ENCODE measurements at regions not wholly inside any gene's neighbourhood (a gene's known extent, or its start where the extent isn't known, plus 50 kb on each side); places are given as distances from the start of the nearest gene placed in this dataset.

DNA sequence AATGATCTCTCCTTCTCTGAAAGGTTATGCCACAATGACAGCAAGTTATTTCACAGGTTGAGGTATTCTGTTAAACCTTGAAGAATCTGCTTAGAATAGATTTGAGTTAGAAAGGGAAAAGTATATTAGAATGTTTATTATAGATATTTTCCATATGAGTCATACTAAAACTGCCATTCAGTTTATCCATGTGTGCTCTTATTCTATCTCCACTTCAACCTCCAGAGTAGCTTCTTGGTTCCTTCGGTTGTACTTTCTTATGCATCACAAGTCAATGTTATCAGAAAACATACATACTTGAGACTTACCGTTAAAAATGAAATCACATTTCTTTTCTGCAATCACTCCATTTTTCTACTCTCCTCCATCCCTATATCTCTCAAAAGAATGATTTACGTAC, 197.7 kb downstream of the BCAT1 start:
- Mint-ChIP-seq H3K4me1 (ENCODE audit: unreplicated experiment) (peaks cover 5% of the 10 kb centered on the region), H3K4me3 (ENCODE audit: unreplicated experiment) (no peak overlapping the region), H3K27ac (ENCODE audit: unreplicated experiment) (no peak overlapping the region), H3K36me3 (ENCODE audit: low read depth, unreplicated experiment) (no peaks in the 10 kb centered on the region), H3K9me3 (ENCODE audit: unreplicated experiment) (no peaks in the 10 kb centered on the region), H3K27me3 (ENCODE audit: unreplicated experiment) (no peaks in the 10 kb centered on the region)
- TF ChIP-seq, protein P1, sequence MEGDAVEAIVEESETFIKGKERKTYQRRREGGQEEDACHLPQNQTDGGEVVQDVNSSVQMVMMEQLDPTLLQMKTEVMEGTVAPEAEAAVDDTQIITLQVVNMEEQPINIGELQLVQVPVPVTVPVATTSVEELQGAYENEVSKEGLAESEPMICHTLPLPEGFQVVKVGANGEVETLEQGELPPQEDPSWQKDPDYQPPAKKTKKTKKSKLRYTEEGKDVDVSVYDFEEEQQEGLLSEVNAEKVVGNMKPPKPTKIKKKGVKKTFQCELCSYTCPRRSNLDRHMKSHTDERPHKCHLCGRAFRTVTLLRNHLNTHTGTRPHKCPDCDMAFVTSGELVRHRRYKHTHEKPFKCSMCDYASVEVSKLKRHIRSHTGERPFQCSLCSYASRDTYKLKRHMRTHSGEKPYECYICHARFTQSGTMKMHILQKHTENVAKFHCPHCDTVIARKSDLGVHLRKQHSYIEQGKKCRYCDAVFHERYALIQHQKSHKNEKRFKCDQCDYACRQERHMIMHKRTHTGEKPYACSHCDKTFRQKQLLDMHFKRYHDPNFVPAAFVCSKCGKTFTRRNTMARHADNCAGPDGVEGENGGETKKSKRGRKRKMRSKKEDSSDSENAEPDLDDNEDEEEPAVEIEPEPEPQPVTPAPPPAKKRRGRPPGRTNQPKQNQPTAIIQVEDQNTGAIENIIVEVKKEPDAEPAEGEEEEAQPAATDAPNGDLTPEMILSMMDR (IDR thresholded peaks at IDR 0.05; ENCODE audit: unreplicated experiment), result no peak
- no peak for DNase-seq (ENCODE audit: low spot score)

GRCh38 chr12:24750263-24750662, 198.6 kb downstream of the BCAT1 start:
- Mint-ChIP-seq H3K4me3 (ENCODE audit: unreplicated experiment) (no peak overlapping the region), H3K9me3 (ENCODE audit: unreplicated experiment) (no peaks in the 10 kb centered on the region), H3K27ac (ENCODE audit: unreplicated experiment) (no peak overlapping the region), H3K27me3 (ENCODE audit: unreplicated experiment) (no peaks in the 10 kb centered on the region), H3K36me3 (ENCODE audit: low read depth, unreplicated experiment) (no peaks in the 10 kb centered on the region), H3K4me1 (ENCODE audit: unreplicated experiment) (peaks cover 5% of the 10 kb centered on the region)
- TF ChIP-seq, protein P1 (IDR thresholded peaks at IDR 0.05; ENCODE audit: unreplicated experiment), result no peak
- DNase-seq (ENCODE audit: low spot score), result no peak

DNA sequence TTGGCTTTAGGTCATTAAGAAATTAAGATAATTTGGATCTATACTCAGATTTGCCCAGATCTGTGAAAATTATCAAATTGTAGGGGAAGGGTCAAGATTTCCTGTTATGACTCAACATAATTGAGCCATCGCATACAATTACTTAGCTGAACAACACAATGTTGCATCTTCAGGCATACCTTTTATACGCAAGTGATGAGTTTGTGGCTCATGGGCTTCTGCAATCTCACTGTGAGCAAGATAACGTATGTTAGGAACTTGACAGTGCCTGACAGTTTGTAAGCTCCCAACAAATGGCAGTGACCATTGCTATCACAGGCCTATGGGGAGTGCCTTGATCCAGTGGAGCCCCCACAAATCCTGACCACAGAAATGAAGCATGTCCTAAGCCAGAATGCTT, 199.7 kb downstream of the BCAT1 start:
- no peak overlapping the region for H3K27ac Mint-ChIP-seq (ENCODE audit: unreplicated experiment)
- TF ChIP-seq, protein P1 (IDR thresholded peaks at IDR 0.05; ENCODE audit: unreplicated experiment), result no peak
- no peaks in the 10 kb centered on the region for H3K9me3 Mint-ChIP-seq (ENCODE audit: unreplicated experiment)
- H3K4me1 Mint-ChIP-seq (ENCODE audit: unreplicated experiment), result peaks cover 5% of the 10 kb centered on the region
- H3K4me3 Mint-ChIP-seq (ENCODE audit: unreplicated experiment), result no peak overlapping the region
- no peak for DNase-seq (ENCODE audit: low spot score)
- no peaks in the 10 kb centered on the region for H3K36me3 Mint-ChIP-seq (ENCODE audit: low read depth, unreplicated experiment)
- H3K27me3 Mint-ChIP-seq (ENCODE audit: unreplicated experiment), result no peaks in the 10 kb centered on the region

- no peaks in the 10 kb centered on the region for H3K27me3 Mint-ChIP-seq (ENCODE audit: unreplicated experiment)
- no peak for DNase-seq (ENCODE audit: low spot score)
- H3K27ac Mint-ChIP-seq (ENCODE audit: unreplicated experiment), result no peak overlapping the region
- H3K4me3 Mint-ChIP-seq (ENCODE audit: unreplicated experiment), result no peak overlapping the region
- H3K9me3 Mint-ChIP-seq (ENCODE audit: unreplicated experiment), result no peaks in the 10 kb centered on the region
- H3K36me3 Mint-ChIP-seq (ENCODE audit: low read depth, unreplicated experiment), result no peaks in the 10 kb centered on the region
- TF ChIP-seq, protein P1 (IDR thresholded peaks at IDR 0.05; ENCODE audit: unreplicated experiment), result no peak
- peaks cover 5% of the 10 kb centered on the region for H3K4me1 Mint-ChIP-seq (ENCODE audit: unreplicated experiment)
Observed at GRCh38 chr12:24748326-24748725, 200.6 kb downstream of the BCAT1 start.

GRCh38 chr12:24746864-24747263, 202.0 kb downstream of the BCAT1 start:
- H3K36me3 Mint-ChIP-seq (ENCODE audit: low read depth, unreplicated experiment), result no peaks in the 10 kb centered on the region
- H3K27me3 Mint-ChIP-seq (ENCODE audit: unreplicated experiment), result no peaks in the 10 kb centered on the region
- H3K27ac Mint-ChIP-seq (ENCODE audit: unreplicated experiment), result no peak overlapping the region
- no peak overlapping the region for H3K4me3 Mint-ChIP-seq (ENCODE audit: unreplicated experiment)
- H3K9me3 Mint-ChIP-seq (ENCODE audit: unreplicated experiment), result no peaks in the 10 kb centered on the region
- peaks cover 11% of the 10 kb centered on the region for H3K4me1 Mint-ChIP-seq (ENCODE audit: unreplicated experiment)
- DNase-seq (ENCODE audit: low spot score), result no peak
- TF ChIP-seq, protein P1 (IDR thresholded peaks at IDR 0.05; ENCODE audit: unreplicated experiment), result no peak

Measured in endothelial cell (in vitro differentiated cells).